ENCODE measurements at regions not wholly inside any gene's neighbourhood (a gene's known extent, or its start where the extent isn't known, plus 50 kb on each side); places are given as distances from the start of the nearest gene placed in this dataset.

DNA sequence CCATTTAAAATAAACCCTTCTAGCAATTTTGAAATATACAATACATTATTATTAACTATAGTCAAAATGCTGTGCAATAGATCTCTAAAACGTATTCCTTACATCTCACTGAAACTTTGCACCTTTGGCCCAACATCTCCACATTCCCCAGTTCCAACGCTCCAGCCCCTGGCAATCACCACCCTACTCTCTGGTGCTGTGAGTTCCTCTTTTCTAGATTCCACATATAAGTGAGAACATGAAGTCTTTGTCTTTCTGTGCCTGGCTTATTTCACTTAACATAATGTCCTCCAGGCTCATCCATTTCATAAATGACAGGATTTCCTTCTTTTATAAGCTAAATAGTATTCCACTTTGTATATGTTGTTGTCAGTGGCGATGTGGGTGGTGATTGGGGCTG, 194.7 kb upstream of the RTL1 start:
- ChIA-PET POLR2A (ENCODE audit: low non-redundant PET) (no interaction called here), CTCF (no interaction called here)
- H3K27ac ChIP-seq (ENCODE audit: low read depth, low read length, poor library complexity, severe bottlenecking) = no peak overlapping the region

DNA sequence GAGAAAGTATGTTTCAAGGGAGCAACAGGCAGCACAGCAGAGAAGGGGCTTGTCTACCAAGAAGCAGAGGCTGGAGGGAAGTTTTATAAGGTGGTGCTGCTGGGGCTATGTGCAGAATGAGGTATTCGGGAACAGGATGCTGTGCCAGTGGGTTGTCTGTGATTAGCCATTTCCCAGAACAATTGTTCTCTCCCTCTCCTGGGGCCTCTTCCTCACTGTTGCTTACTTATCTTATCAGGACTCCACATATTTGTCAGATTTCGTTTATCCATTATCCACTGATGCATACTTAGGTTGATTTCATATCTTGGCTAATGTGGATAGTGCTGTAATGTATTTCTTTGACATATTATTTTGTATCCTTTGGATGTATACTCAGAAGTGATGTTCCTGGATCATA, 195.1 kb upstream of the RTL1 start:
- no TSS peak for BruUV-seq (replicated peaks)
- H3K4me3 ChIP-seq (ENCODE audit: low read depth, low read length, poor library complexity, severe bottlenecking) = no peak overlapping the region
- DNase-seq (ENCODE audit: low spot score) = peak; percentile 35
- peaks cover 5% of the 10 kb centered on the region for H3K9me3 ChIP-seq (ENCODE audit: low read depth, low read length, poor library complexity, severe bottlenecking)
- TF ChIP-seq, protein P1, sequence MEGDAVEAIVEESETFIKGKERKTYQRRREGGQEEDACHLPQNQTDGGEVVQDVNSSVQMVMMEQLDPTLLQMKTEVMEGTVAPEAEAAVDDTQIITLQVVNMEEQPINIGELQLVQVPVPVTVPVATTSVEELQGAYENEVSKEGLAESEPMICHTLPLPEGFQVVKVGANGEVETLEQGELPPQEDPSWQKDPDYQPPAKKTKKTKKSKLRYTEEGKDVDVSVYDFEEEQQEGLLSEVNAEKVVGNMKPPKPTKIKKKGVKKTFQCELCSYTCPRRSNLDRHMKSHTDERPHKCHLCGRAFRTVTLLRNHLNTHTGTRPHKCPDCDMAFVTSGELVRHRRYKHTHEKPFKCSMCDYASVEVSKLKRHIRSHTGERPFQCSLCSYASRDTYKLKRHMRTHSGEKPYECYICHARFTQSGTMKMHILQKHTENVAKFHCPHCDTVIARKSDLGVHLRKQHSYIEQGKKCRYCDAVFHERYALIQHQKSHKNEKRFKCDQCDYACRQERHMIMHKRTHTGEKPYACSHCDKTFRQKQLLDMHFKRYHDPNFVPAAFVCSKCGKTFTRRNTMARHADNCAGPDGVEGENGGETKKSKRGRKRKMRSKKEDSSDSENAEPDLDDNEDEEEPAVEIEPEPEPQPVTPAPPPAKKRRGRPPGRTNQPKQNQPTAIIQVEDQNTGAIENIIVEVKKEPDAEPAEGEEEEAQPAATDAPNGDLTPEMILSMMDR (conservative IDR thresholded peaks at IDR 0.05; ENCODE audit: low read depth, low read length) = no peak
- TF ChIP-seq EZH2 (IDR thresholded peaks at IDR 0.05; ENCODE audit: borderline replicate concordance, low read depth, low read length, poor library complexity, severe bottlenecking) = no peak
- intact Hi-C loops (cut with micrococcal nuclease; ENCODE audit: unreplicated experiment) = no loop called here
- ChIA-PET CTCF (no interaction called here), POLR2A (ENCODE audit: low non-redundant PET) (no interaction called here)
- peaks cover 2% of the 10 kb centered on the region for H3K27me3 ChIP-seq (replicated peaks; ENCODE audit: insufficient read depth, low read depth, low read length, poor library complexity)
- H3K36me3 ChIP-seq (ENCODE audit: insufficient read depth, low read length, poor library complexity, severe bottlenecking) = no peaks in the 10 kb centered on the region
- H3K4me1 ChIP-seq (ENCODE audit: insufficient read depth, low read length, poor library complexity, severe bottlenecking) = no peaks in the 10 kb centered on the region
- H3K27ac ChIP-seq (ENCODE audit: low read depth, low read length, poor library complexity, severe bottlenecking) = no peak overlapping the region

More for the DNA sequence above, 194.7 kb upstream of the RTL1 start:
- BruUV-seq (replicated peaks) = no TSS peak
- H3K9me3 ChIP-seq (ENCODE audit: low read depth, low read length, poor library complexity, severe bottlenecking) = peaks cover 5% of the 10 kb centered on the region
- no peaks in the 10 kb centered on the region for H3K36me3 ChIP-seq (ENCODE audit: insufficient read depth, low read length, poor library complexity, severe bottlenecking)
- H3K4me3 ChIP-seq (ENCODE audit: low read depth, low read length, poor library complexity, severe bottlenecking) = no peak overlapping the region
- no peak for DNase-seq (ENCODE audit: low spot score)
- H3K4me1 ChIP-seq (ENCODE audit: insufficient read depth, low read length, poor library complexity, severe bottlenecking) = no peaks in the 10 kb centered on the region
- intact Hi-C loops (cut with micrococcal nuclease; ENCODE audit: unreplicated experiment) = no loop called here
- TF ChIP-seq, protein P1 (conservative IDR thresholded peaks at IDR 0.05; ENCODE audit: low read depth, low read length) = no peak
- TF ChIP-seq EZH2 (IDR thresholded peaks at IDR 0.05; ENCODE audit: borderline replicate concordance, low read depth, low read length, poor library complexity, severe bottlenecking) = no peak
- peaks cover 2% of the 10 kb centered on the region for H3K27me3 ChIP-seq (replicated peaks; ENCODE audit: insufficient read depth, low read depth, low read length, poor library complexity)

DNA sequence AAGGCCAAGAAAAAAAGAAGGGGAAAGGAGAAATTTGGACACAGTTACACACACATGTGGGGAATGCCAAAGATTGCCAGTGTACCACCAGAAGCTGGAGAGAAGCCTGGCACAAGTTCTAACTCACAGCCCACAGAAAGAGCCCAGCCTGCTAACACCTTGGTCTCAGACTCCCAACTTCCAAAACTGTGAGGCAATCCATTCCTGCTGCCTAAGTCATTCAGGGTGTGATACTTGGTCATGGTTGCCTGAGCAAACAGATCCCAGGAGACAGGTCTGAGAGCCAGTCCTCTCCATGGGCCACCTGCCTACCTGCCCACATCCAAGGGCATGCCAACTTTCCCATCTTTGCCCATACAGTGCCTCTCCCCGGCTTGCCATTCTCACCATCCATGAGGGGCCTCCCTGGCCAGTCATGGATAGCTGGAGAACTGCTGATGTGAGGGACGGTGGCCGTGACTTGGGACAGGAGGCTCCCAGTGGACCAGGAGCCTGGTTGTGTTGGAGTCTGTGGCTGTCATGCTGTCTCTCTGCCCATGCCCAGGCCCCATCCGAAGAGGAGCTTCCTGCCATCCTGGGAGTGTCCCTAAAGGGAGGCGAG, 198.0 kb upstream of the RTL1 start:
- ChIA-PET POLR2A (ENCODE audit: low non-redundant PET) (interaction anchor here (0.6 kb wide), 1 partner anchor 19 kb away, joined by 4 read pairs; no protein-coding TSS in a partner anchor), CTCF (no interaction called here)
- no peak for DNase-seq (ENCODE audit: low spot score)
- no peaks in the 10 kb centered on the region for H3K4me1 ChIP-seq (ENCODE audit: insufficient read depth, low read length, poor library complexity, severe bottlenecking)
- H3K27ac ChIP-seq (ENCODE audit: low read depth, low read length, poor library complexity, severe bottlenecking) = no peak overlapping the region
- TF ChIP-seq, protein P1 (conservative IDR thresholded peaks at IDR 0.05; ENCODE audit: low read depth, low read length) = no peak
- no peak for TF ChIP-seq EZH2 (IDR thresholded peaks at IDR 0.05; ENCODE audit: borderline replicate concordance, low read depth, low read length, poor library complexity, severe bottlenecking)
- no peaks in the 10 kb centered on the region for H3K27me3 ChIP-seq (replicated peaks; ENCODE audit: insufficient read depth, low read depth, low read length, poor library complexity)
- intact Hi-C loops (cut with micrococcal nuclease; ENCODE audit: unreplicated experiment) = no loop called here
- BruUV-seq (replicated peaks) = no TSS peak
- no peaks in the 10 kb centered on the region for H3K36me3 ChIP-seq (ENCODE audit: insufficient read depth, low read length, poor library complexity, severe bottlenecking)
- peaks cover 5% of the 10 kb centered on the region for H3K9me3 ChIP-seq (ENCODE audit: low read depth, low read length, poor library complexity, severe bottlenecking)
- H3K4me3 ChIP-seq (ENCODE audit: low read depth, low read length, poor library complexity, severe bottlenecking) = no peak overlapping the region

Measured in A673 (cell line).